ENCODE measurements at regions not wholly inside any gene's neighbourhood (a gene's known extent, or its start where the extent isn't known, plus 50 kb on each side); places are given as distances from the start of the nearest gene placed in this dataset.

GRCh38 chr3:174431717-174432116 lies 427.4 kb upstream of the NAALADL2 start:
- no peaks in the 10 kb centered on the region for H3K79me2 ChIP-seq (ENCODE audit: insufficient read depth, low read depth, low read length)
- ChIA-PET POLR2A (no interaction called here), CTCF (ENCODE audit: unreplicated experiment) (no interaction called here)
- H3K36me3 ChIP-seq (ENCODE audit: insufficient read depth, low read length), result no peaks in the 10 kb centered on the region
- BruUV-seq (replicated peaks), result no TSS peak
- TF ChIP-seq CTCF (conservative IDR thresholded peaks at IDR 0.05; ENCODE audit: low read length) (no peak), EZH2phosphoT487 (IDR thresholded peaks at IDR 0.05; ENCODE audit: borderline replicate concordance, low read depth, low read length) (no peak)
- intact Hi-C loops (cut with micrococcal nuclease; ENCODE audit: unreplicated experiment), result no loop called here
- H3K9me2 ChIP-seq (ENCODE audit: insufficient read depth, low read length), result no peaks in the 10 kb centered on the region
- no peak overlapping the region for H2AFZ ChIP-seq (ENCODE audit: low read length)
- no peak overlapping the region for H3K4me3 ChIP-seq (ENCODE audit: low read depth, low read length, poor library complexity, severe bottlenecking)
- H3K4me1 ChIP-seq (ENCODE audit: insufficient read depth, low read length, poor library complexity, severe bottlenecking), result no peaks in the 10 kb centered on the region
- H3K4me2 ChIP-seq (ENCODE audit: low read length), result no peak overlapping the region
- H3K9me3 ChIP-seq (ENCODE audit: low read length), result no peaks in the 10 kb centered on the region
- no peak overlapping the region for H3K27ac ChIP-seq (ENCODE audit: low read depth, low read length, poor library complexity, severe bottlenecking)
- no peaks in the 10 kb centered on the region for H4K20me1 ChIP-seq (ENCODE audit: insufficient read depth, low read length)
- no peak for DNase-seq (ENCODE audit: low spot score)

- Histone ChIP-seq H3K4me1 (ENCODE audit: insufficient read depth, low read length, poor library complexity, severe bottlenecking) (peaks cover 6% of the 10 kb centered on the region), H3K36me3 (ENCODE audit: insufficient read depth, low read length) (no peaks in the 10 kb centered on the region), H3K79me2 (ENCODE audit: insufficient read depth, low read depth, low read length) (no peaks in the 10 kb centered on the region), H4K20me1 (ENCODE audit: insufficient read depth, low read length) (no peaks in the 10 kb centered on the region), H2AFZ (ENCODE audit: low read length) (no peak overlapping the region), H3K9me3 (ENCODE audit: low read length) (no peaks in the 10 kb centered on the region), H3K4me2 (ENCODE audit: low read length) (no peak overlapping the region), H3K27ac (ENCODE audit: low read depth, low read length, poor library complexity, severe bottlenecking) (no peak overlapping the region), H3K9me2 (ENCODE audit: insufficient read depth, low read length) (no peaks in the 10 kb centered on the region), H3K4me3 (ENCODE audit: low read depth, low read length, poor library complexity, severe bottlenecking) (no peak overlapping the region)
- BruUV-seq (replicated peaks), result no TSS peak
- no peak for DNase-seq (ENCODE audit: low spot score)
- no peak for TF ChIP-seq CTCF (conservative IDR thresholded peaks at IDR 0.05; ENCODE audit: low read length)
- TF ChIP-seq EZH2phosphoT487 (IDR thresholded peaks at IDR 0.05; ENCODE audit: borderline replicate concordance, low read depth, low read length), result no peak
- ChIA-PET POLR2A (no interaction called here), CTCF (ENCODE audit: unreplicated experiment) (no interaction called here)
- intact Hi-C loops (cut with micrococcal nuclease; ENCODE audit: unreplicated experiment), result no loop called here
Observed at GRCh38 chr3:174436367-174436766, 422.8 kb upstream of the NAALADL2 start.

GRCh38 chr3:174438501-174439145 lies 420.5 kb upstream of the NAALADL2 start:
- Histone ChIP-seq H3K4me2 (ENCODE audit: low read length) (no peak overlapping the region), H3K4me1 (ENCODE audit: insufficient read depth, low read length, poor library complexity, severe bottlenecking) (peaks cover 11% of the 10 kb centered on the region), H3K9me3 (ENCODE audit: low read length) (no peaks in the 10 kb centered on the region), H4K20me1 (ENCODE audit: insufficient read depth, low read length) (no peaks in the 10 kb centered on the region), H3K9me2 (ENCODE audit: insufficient read depth, low read length) (no peaks in the 10 kb centered on the region), H3K4me3 (ENCODE audit: low read depth, low read length, poor library complexity, severe bottlenecking) (no peak overlapping the region), H3K79me2 (ENCODE audit: insufficient read depth, low read depth, low read length) (no peaks in the 10 kb centered on the region), H2AFZ (ENCODE audit: low read length) (no peak overlapping the region), H3K36me3 (ENCODE audit: insufficient read depth, low read length) (no peaks in the 10 kb centered on the region), H3K27ac (ENCODE audit: low read depth, low read length, poor library complexity, severe bottlenecking) (no peak overlapping the region)
- TF ChIP-seq CTCF (conservative IDR thresholded peaks at IDR 0.05; ENCODE audit: low read length) (no peak), EZH2phosphoT487 (IDR thresholded peaks at IDR 0.05; ENCODE audit: borderline replicate concordance, low read depth, low read length) (no peak)
- ChIA-PET CTCF (ENCODE audit: unreplicated experiment) (no interaction called here), POLR2A (interaction anchor here (0.6 to 1.5 kb wide), 4 partner anchors 11 to 1042 kb away, joined by 3 read pairs; no protein-coding TSS in a partner anchor)
- intact Hi-C loops (cut with micrococcal nuclease; ENCODE audit: unreplicated experiment), result no loop called here
- no TSS peak for BruUV-seq (replicated peaks)
- no peak for DNase-seq (ENCODE audit: low spot score)
